Mesenteric fat pad (tissue), 1 donor: ENCODE measurements at regions not wholly inside any gene's neighbourhood (a gene's known extent, or its start where the extent isn't known, plus 50 kb on each side); places are given as distances from the start of the nearest gene placed in this dataset.
A peak's percentile ranks its signal among the peaks of the same experiment; 100 is the strongest.
"Not testable (repeated sequence)": the region's sequence is repeated elsewhere in the genome, so short reads cannot be mapped to it uniquely, and the experiment has no call there.

Experiments used
- DNase-seq: peaks from one replicate; pipeline ENCODE4 v3.0.0-alpha.2; 2020; ENCODE audit warnings: low spot score
- donor health status: DM: yes; HTN: yes; CAD: no.

DNA sequence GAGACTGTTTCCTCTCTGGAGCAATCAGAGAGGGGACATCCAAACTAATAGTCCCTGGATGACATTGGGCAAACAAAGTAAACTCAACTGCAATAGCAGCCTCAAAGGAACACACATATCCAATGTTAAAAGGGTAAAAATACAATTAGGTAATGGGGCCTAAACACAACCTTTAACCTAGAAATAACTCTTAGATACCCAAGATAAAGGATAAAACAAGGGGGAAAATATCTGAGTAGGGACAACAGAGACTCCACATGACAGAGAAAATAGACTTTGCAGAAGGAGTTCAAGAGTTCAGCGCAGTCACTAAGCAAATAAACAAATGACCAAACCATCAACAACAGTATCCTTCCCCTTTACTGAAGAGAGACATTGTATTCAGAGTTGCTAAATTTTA, 149.3 kb downstream of the FBXO4 start:
- DNase-seq = no peak

DNA sequence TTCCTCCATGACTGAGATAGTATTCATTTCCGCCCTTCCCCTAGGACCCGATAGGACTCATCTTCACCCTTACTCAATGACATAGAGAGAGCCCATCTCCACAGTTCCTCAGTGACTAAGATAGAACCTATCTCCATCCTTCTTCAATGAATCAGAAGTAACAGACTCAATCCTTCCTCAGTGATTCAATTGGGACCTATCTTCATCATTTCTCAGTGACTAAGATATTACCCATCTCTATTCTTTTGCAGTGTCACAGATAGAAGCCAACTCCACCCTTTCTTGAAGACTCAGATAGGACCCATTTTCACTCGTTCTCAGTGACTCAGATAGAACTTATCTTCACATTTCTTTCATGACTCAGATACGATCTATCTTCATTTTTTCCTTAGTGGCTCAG, 164.6 kb downstream of the FBXO4 start:
- DNase-seq = no peak

DNA sequence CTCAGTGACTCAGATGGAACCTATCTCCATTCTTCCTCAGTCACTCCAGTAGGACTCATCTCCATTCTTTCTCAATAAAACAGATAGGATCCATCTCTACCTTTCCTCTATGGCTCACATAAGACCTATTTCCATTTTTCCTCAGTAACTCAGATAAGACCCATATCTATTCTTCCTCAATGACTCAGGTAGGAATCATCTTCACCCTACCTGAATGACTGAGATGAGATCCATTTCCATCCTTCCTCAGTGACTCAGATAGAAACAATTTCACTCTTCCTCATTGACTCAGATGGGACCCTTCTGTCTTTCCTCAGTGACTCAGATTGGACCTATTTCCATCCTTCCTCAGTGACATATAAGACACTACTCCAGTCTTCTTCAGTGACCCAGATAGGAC, 165.1 kb downstream of the FBXO4 start:
- DNase-seq = no peak

DNA sequence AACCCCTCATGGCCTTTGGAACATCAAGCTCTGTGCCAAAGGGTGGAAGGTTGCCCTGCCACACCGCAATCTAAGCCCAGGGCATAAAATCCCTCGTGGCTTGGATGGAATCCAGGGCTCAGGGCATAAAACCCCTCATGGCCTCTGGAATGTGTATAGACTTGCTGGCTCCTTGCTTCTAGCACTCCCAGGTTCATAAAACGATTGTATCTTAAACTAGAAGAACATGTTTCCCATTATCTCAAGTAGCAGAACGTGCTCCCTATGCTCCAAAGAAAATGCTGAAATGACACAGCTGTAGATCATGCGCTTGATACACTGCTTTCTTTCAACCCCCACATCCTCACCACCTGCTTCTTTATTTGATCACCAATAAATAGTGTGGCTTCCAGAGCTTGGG, 174.8 kb downstream of the FBXO4 start:
- not testable (repeated sequence) for DNase-seq

DNA sequence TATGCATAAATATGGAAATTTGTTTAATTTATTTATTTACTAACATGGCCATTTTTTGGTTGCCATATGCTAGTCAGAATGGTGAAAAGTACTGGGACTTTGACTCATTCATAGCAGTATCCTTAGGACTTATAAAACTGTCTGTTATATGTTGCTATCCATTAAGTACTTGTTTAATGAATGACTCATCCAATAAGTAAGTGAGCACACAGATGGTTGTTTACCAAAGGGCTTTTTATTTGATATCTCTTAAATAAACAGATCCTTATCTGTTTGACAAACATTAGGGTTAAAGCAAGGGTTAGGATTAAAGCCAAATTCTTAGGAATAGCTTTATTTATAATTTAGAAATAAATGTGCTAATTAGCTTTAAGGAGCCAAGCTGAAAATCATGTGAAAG, 183.4 kb downstream of the FBXO4 start:
- DNase-seq = no peak

DNA sequence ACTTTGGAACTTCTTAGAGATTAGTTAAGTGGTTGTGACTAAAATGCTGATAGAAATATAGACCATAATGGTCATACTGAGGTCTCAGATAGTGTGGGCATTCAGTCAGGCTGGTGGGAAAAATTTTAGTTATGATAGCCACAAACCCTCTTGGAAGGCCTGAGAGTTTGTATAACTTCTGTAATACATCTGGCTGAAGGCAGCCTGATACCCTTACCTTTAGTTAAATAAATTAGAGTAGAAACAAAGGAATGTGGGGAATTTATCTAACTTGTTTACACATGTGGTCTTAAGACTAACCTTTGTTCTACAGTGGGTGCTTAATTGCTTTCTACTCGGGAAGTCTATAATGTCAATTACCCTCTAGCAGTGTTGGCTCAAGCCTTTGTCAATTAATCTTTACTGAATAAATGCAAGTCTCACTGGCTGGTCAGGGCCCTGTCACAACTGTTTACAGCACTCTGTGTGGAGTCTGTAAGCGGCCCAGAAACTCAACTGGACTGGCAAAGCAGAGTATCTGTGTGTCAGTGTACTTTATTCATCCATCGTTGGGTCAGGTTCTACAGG, 184.0 kb downstream of the FBXO4 start:
- no peak for DNase-seq

DNA sequence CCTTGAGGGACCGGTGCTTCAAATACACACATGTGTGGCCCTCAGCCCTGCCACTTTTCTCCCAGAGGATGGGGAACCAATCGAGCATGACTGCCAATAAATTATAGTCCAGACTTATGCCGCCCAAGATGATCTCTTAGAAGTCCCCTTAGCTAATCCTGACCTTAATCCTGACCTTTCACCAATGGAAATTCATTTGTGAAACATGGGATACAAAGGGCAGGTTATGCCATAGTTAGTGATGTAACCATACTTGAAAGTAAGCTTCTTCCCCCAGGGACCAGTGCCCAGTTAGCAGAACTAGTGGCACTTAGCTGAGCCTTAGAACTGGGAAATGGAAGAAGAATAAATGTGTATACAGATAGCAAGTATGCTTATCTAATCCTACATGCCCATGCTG, 190.6 kb downstream of the FBXO4 start:
- not testable (repeated sequence) for DNase-seq

DNA sequence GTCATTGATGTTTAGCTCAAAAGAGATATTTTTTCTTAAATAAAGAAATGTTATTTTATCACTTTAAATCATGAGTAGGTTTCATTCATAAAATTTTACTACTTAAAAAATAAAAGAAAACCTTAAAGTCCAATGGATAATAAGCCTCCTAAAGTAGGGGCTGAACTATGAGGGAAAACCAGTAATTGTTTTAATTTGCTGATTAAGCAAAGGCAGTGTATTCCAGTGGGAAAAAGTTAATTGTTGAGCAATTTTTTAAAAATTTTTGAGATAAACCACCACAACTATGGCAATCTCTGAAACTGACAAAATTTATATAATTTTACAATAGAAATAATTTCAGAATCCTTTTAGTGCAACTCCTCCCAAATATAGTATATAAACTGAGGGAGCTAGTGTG, 195.0 kb downstream of the FBXO4 start:
- DNase-seq = no peak

DNA sequence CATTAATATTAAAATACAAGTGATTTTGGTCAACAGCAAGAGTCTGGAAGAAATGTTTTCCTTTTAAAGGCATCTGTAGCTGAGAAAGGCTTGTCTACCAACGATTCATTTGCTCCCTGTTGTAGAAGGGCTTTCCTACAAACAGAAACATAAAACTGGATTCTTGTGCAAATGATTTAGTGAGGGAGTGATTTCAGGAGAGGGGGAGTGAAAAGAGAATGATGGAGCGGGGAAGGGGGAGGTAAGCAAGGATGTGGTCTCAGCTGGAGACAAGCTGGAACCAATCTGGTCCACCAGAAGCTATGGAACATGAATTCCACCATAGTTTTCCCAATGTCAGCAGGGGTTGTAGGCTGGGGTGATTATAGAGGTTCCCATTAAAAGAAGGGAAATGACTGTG, 196.3 kb downstream of the FBXO4 start:
- no peak for DNase-seq

DNA sequence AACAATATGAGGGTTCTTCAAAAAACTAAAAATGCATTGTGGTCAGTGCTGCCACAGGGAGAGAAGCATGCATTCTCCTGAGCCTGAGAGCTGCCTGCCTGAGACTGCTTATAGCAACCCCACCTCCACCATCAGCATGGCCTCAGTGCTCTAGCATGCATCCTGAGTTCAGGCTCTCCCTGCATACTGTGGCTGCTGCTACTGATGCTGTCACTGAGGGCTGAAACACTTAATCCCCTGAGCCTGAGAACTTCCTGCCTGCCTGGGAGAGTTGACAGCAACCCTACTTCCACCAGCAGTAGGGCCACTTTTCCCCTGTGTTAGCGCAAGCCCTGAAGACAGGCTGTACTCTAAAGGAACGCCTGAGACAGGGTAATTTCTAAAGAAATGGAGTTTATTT, 206.0 kb downstream of the FBXO4 start:
- no peak for DNase-seq

DNA sequence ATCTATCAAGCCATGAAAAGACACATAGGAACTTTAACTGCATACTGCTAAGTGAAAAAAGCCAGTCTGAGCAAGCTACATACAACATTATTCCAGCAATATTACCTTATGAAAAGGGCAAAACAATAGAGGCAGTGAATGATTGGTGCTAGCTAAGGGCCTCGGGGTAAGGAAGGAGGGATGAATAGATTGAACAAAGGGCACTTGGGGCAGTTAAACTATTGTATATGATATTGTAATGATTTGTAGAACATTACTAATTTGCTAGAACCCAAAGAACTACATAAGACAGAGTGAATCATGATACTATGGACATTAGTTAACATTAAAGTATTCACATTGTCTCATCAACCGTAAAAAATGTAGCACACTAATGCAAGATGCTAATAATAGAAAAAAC, 218.3 kb downstream of the FBXO4 start:
- no peak for DNase-seq

DNA sequence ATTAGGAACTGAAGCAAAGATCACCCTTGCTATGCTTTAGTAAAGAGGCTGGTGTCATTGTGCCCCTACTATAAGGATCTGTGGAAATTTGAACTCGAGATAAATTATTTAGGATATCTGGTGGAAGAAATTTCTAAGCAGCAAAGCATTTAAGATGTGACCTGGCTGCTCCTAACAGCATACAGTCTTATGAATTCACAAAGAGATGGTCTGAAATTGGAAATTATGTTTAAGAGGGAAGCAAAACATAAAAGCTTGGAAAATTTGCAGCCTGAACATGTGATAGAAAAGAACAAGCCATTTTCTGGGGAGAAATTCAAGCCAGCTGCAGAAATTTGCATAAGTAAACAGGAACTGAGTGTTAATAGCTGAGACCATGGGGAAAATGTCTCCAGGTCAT, 223.7 kb downstream of the FBXO4 start:
- DNase-seq = no peak

DNA sequence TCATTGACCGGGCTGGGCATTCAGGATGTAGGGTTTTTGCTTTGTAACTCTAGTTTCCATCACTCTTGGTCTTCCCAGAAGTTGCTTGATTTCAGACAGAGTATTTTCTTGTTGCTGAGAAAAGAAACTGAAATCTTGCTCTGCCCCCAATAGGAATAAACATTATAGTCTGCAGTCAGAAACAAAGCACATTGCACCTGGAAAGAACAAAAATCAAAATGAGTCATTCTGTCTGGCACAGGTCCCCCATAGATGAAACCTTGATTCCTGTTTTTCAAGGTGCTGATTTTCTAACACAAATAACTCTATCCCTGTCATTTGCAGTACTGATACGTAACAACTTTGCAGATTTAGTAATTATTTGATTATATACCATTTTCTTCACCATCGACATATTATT, 232.1 kb downstream of the FBXO4 start:
- no peak for DNase-seq

DNA sequence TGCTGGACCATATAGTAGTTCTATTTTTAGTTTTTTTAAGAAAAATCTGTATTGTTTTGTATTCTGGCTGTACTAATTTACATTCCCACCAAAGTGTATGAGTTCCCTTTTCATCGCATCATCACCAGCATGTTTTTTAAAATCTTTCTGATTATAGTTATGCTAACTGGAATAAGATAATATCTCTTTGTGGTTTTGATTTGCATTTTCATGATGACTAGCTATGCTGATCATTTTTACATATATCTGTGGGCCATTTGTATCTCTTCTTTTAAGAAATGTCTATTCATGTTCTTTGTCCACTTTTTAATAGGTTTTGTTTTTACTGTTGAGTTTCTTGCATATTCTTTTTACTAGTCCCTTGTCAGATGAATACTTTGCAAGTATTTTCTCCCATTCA, 238.0 kb downstream of the FBXO4 start:
- no peak for DNase-seq

DNA sequence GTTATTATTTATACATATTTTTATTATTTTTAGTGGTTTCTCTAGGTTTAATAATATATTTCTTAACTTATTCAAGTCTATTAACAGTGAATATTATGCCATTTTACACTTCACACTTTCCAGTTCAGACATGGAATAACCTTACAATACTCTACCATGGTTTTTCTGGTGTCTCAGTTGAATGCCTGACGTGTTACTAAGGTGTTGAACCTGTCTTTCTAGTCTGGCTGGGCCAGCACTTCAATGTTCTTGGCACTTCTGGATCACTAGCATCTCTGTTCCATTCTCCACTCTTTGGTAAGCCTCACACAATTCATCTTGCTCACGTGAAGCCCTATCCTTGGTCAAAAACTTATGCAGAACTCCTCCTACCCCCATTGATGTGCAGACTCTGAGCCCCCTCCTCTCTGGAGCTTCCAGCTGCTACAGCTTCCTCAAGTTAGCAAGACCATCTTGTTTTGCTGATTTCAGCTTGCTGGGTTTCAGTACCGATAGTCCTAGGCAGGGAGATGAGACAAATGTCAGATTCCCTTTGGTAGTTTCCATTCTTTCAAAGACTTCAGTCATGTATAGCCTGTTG, 243.1 kb downstream of the FBXO4 start:
- DNase-seq = no peak

DNA sequence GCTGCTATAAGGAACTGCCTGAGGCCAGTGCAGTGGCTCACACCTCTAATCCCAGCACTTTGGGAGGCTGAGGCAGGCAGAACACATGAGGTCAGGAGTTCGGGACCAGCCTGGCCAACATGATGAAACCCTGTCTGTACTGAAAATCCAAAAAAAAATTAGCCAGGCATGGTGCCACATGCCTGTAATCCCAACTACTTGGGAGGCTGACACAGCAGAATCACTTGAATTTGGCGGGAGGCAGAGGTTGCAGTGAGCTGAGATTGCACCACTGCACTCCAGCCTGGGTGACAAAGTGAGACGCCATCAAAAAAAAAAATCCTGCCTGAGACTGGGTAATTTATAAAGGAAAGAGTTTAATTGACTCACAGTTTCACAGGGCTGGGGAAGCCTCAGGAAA, 247.1 kb upstream of the GHR start:
- DNase-seq = not testable (repeated sequence)

DNA sequence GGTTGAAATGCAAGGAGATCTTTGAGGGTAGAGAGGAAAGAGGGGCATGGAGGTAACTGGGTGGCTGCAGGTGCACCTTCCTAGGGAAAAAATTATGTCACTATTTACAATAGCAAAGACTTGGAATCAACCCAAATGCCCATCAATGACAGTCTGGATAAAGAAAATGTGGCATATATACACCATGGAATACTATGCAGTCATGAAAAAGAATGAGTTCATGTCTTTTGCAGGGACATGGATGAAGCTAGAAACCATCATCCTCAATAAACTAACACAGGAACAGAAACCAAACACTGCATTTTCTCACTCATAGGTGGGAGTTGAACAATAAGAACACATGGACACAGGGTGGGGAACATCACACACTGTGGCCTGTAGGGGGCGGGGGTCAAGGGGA, 243.4 kb upstream of the GHR start:
- not testable (repeated sequence) for DNase-seq

DNA sequence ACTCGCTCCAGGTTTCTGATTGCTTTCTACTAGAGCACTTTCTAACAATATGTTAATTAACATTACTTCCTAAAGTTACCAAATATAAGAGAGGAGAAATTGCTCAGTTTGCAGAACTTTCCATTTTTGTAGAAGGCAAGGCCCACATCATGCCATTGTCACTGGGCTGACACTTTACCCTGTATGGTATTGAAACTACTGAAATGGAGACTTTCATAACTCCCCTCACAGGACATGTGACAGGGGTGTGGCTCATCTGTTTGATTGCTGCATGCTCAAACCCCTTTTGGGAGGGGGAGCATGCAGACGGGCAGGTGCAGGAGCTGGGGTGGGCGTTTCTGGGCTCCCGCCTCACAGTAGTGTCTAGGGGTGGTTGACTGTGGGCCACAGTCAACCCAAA, 206.3 kb upstream of the GHR start:
- DNase-seq = no peak

DNA sequence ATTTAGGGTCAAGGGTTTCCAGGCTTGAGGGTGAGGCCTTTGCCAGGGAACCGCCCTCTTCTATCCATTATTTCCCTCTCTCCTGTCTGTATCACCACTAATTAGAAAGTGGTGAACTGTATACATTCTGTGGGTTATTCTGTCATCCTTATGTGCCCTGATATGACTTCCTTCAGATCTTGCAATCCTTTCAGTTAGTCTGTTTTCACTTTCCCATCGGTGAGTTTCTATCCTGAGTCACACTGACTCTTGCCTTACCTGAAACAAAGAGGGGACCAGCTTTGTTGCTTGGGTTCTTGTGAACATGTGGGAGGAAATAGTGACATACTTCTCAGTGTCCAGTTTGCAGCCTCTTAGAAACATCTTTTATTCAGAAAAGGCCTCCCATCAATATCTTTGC, 205.4 kb upstream of the GHR start:
- DNase-seq = no peak

DNA sequence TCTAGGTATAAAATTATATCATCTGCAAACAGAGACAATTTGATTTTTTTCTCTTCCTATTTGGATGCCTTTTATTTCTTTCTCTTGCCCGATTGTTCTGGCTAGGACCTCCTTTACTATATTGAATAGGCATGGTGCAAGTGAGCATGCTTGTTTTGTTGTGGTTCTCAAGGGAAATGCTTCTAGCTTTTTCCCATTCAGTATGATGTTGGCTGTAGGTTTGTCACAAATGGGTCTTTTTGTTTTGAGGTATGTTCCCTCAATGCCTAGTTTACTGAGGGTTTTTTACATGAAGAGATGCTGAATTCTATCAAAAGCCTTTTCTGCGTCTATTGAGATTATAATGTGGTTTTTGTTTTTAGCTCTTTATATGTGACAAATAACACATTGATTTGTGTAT, 198.2 kb upstream of the GHR start:
- no peak for DNase-seq

DNA sequence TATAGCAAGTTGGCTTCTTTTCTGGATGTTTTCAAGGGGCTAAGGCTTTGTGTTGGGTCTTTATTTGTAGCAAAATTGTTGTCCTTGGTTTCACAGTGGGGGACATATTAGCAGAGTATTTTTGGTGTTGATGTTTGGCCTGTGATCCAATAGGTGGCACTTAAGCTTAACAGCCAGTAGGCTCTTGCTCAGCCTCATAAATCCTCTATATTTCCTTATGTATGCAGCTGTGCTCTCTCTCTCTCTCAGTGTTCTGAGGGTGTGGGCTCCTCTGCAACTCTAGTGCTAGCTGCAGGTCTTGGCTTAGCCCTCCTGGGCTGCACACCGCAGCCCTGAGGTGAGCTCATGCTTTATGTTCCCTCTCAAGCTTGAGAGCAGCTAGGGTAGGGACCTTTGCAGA, 195.0 kb upstream of the GHR start:
- DNase-seq = no peak

DNA sequence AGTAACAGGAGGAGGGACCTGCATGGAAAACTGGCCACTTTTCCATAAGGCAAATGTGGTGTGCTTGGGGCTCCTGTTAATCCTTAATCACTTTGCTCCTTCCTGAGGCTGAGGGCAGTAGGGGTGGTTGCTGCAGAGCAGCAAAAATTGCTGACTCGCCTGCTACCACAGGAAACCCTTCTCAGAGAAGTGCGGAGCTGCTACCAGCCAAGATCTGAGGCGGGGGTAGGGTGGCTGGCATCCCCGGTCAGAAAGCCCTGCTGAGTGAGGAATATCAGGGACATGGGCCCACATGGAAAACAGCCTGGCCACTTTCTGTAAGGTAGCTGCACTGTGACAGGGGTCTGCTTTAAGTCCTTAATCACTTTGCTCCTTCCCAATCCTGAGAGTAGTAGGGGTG, 192.4 kb upstream of the GHR start:
- DNase-seq = peak; percentile 88

DNA sequence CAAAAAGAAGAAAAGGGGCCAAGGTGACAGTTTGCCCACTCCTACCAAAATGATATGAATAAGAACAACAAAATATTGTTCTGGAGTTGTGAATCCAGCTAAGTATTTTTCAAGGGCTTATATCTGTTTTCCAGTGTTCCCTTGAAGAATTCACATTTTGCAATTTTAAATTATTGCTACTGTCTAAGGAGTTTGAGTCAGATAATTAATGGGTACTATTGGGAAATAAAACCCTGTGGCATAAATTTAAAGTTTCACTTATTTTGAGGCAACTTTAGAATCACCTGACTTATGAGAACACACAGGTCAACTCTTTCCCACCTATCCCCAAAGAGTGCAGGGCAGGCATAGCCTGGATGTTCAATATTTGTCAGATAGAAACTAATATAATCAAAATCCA, 188.0 kb upstream of the GHR start:
- DNase-seq = no peak

DNA sequence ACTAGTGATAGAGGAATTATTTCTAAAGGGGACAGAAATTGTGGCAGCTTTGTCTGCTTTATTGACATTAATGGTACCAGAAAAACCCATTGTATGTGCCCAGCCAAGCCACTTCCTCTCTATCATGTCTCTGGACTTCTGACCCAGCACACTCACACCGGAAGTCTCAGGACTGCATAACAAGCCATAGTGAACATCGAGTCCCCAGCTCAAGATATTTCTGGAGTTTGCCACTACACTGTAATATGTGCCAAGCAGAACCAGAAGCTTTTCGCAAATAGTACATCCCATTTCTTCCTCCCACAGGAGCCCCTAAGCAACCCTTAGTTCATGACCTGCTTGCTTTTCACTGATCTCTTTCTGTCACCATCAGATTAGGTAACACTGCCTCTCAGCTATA, 187.4 kb upstream of the GHR start:
- no peak for DNase-seq
